KMS-11 (cell line): ENCODE measurements at regions not wholly inside any gene's neighbourhood (a gene's known extent, or its start where the extent isn't known, plus 50 kb on each side); places are given as distances from the start of the nearest gene placed in this dataset.

ENCODE experiments used
- H2AFZ ChIP-seq: fragments of 200-600 bp; sonication (generic); 2 replicates; pipeline ENCODE4 v1.6.1; 2016; ENCODE audit warnings: antibody characterized with exemption, mixed run types, low read depth
- H3K27ac ChIP-seq: fragments of 200-600 bp; sonication (generic); 2 replicates; pipeline ENCODE4 v1.6.1; 2016; ENCODE audit warnings: mild to moderate bottlenecking, mixed run types
- H3K27me3 ChIP-seq: fragments of 200-600 bp; sonication (generic); 2 replicates; pipeline ENCODE4 v1.6.1; 2017; ENCODE audit warnings: mild to moderate bottlenecking, low read depth, mixed run types, moderate library complexity; ENCODE audit not compliant: insufficient read depth
- H3K36me3 ChIP-seq: fragments of 200-600 bp; sonication (generic); 2 replicates; pipeline ENCODE4 v1.6.1; 2017; ENCODE audit warnings: mild to moderate bottlenecking, mixed run types; ENCODE audit not compliant: insufficient read depth
- H3K4me1 ChIP-seq: fragments of 200-600 bp; sonication (generic); 2 replicates; pipeline ENCODE4 v1.6.1; 2016; ENCODE audit warnings: mild to moderate bottlenecking, low read depth, mixed run types; ENCODE audit not compliant: poor library complexity, severe bottlenecking
- H3K4me2 ChIP-seq: fragments of 200-600 bp; sonication (generic); 2 replicates; pipeline ENCODE4 v1.7.0; 2016; ENCODE audit warnings: mild to moderate bottlenecking, mixed run types
- H3K4me3 ChIP-seq: fragments of 200-600 bp; sonication (generic); IDR thresholded peaks from 2 replicates; pipeline ENCODE4 v1.6.1; 2017; ENCODE audit warnings: low read depth, low read length, mixed read lengths; ENCODE audit not compliant: insufficient read depth
- H3K79me2 ChIP-seq: fragments of 200-600 bp; sonication (generic); 2 replicates; pipeline ENCODE4 v1.6.1; 2016; ENCODE audit warnings: low read depth, mixed run types; ENCODE audit not compliant: insufficient read depth
- H3K9ac ChIP-seq: fragments of 200-600 bp; sonication (generic); 2 replicates; pipeline ENCODE4 v1.6.1; 2016; ENCODE audit warnings: mild to moderate bottlenecking, mixed run types
- H4K20me1 ChIP-seq: fragments of 200-600 bp; sonication (generic); 2 replicates; pipeline ENCODE4 v1.6.1; 2016; ENCODE audit warnings: mild to moderate bottlenecking, mixed run types; ENCODE audit not compliant: insufficient read depth
- CTCF ChIP-seq: fragments of 200-600 bp; sonication (generic); conservative IDR thresholded peaks from 2 replicates; pipeline ENCODE4 v1.6.1; 2017; ENCODE audit warnings: low read depth, mild to moderate bottlenecking, antibody characterized with exemption, low read length, moderate library complexity, mixed read lengths

DNA sequence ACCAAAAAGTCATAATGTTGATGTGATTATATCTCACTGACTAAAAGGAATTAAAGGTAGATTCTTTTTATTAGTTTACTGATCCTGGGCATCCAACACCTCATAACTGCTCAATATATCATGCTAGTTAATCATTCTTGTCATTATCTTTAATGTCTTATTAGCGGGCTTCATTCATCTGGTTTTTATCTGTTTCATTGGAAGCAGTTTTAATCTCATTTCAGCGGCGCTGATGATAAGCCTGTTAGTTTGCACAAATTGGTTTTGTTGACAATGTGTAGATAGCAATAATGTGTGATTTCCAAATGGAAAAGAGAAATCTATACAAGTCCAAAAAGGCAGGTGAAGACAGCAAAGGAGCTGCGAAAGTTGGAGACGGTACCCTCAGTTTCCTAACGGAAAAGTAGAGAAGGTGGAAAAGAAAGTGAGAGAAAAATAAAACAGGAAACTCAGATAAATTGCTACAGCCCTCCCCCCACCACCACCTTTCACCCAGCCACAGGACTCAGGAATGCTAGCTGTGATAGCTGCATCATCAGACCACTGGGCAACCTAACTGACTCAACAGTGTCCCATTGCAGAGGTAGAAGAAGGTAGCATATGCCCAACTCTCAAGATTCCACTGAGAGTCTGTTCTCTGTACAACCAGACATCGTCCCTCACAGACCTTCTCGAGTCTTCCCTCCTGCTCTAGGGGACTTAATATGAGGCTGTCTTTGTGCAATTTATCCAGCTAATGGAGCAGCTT lies 241.7 kb upstream of the CAMK1G start:
- no peak overlapping the region for H2AFZ ChIP-seq

GRCh38 chr1:209342441-209343175 lies 240.9 kb upstream of the CAMK1G start:
- no peaks in the 10 kb centered on the region for H3K27me3 ChIP-seq
- no peaks in the 10 kb centered on the region for H3K79me2 ChIP-seq
- no peak overlapping the region for H3K4me3 ChIP-seq
- H3K27ac ChIP-seq: no peak overlapping the region
- no peaks in the 10 kb centered on the region for H3K36me3 ChIP-seq
- no peak for TF ChIP-seq CTCF
- H3K4me2 ChIP-seq: no peak overlapping the region
- no peak overlapping the region for H3K9ac ChIP-seq
- H2AFZ ChIP-seq: no peak overlapping the region
- H3K4me1 ChIP-seq: no peaks in the 10 kb centered on the region
- H4K20me1 ChIP-seq: no peaks in the 10 kb centered on the region

More for the DNA sequence above, 241.7 kb upstream of the CAMK1G start:
- Histone ChIP-seq H3K9ac (no peak overlapping the region), H3K4me3 (no peak overlapping the region), H3K27ac (no peak overlapping the region), H3K4me2 (no peak overlapping the region), H3K27me3 (no peaks in the 10 kb centered on the region), H3K79me2 (no peaks in the 10 kb centered on the region), H3K36me3 (no peaks in the 10 kb centered on the region), H3K4me1 (no peaks in the 10 kb centered on the region), H4K20me1 (no peaks in the 10 kb centered on the region)
- TF ChIP-seq CTCF: no peak

- TF ChIP-seq CTCF: no peak
- no peak overlapping the region for H3K27ac ChIP-seq
- H2AFZ ChIP-seq: no peak overlapping the region
- no peak overlapping the region for H3K4me3 ChIP-seq
- H3K4me1 ChIP-seq: no peaks in the 10 kb centered on the region
- no peaks in the 10 kb centered on the region for H3K79me2 ChIP-seq
- no peak overlapping the region for H3K9ac ChIP-seq
- no peaks in the 10 kb centered on the region for H3K27me3 ChIP-seq
- H4K20me1 ChIP-seq: no peaks in the 10 kb centered on the region
- no peaks in the 10 kb centered on the region for H3K36me3 ChIP-seq
- no peak overlapping the region for H3K4me2 ChIP-seq
Observed at GRCh38 chr1:209343511-209343910, 240.0 kb upstream of the CAMK1G start.

GRCh38 chr1:209344156-209344555 lies 239.4 kb upstream of the CAMK1G start:
- Histone ChIP-seq H3K36me3 (no peaks in the 10 kb centered on the region), H3K9ac (no peak overlapping the region), H3K4me3 (no peak overlapping the region), H3K27ac (no peak overlapping the region), H3K27me3 (no peaks in the 10 kb centered on the region), H3K79me2 (no peaks in the 10 kb centered on the region), H2AFZ (no peak overlapping the region), H4K20me1 (no peaks in the 10 kb centered on the region), H3K4me2 (no peak overlapping the region), H3K4me1 (no peaks in the 10 kb centered on the region)
- no peak for TF ChIP-seq CTCF
